ENCODE measurements at regions not wholly inside any gene's neighbourhood (a gene's known extent, or its start where the extent isn't known, plus 50 kb on each side); places are given as distances from the start of the nearest gene placed in this dataset.
"Not testable (repeated sequence)": the region's sequence is repeated elsewhere in the genome, so short reads cannot be mapped to it uniquely, and the experiment has no call there.

GRCh38 chr2:57402755-57403154 lies 643.9 kb upstream of the VRK2 start:
- no peak for DNase-seq (ENCODE audit: low read depth, low spot score)
- TF ChIP-seq CTCF (IDR thresholded peaks at IDR 0.05; ENCODE audit: low read depth, low read length) = no peak
- no peak overlapping the region for H3K4me3 ChIP-seq (ENCODE audit: low read depth, low read length)
- in situ Hi-C loops (cut with HindIII; ENCODE audit: low sequenced_read_pairs) = no loop called here

- TF ChIP-seq CTCF (IDR thresholded peaks at IDR 0.05; ENCODE audit: low read depth, low read length) = no peak
- no peak for DNase-seq (ENCODE audit: low read depth, low spot score)
- no peak overlapping the region for H3K4me3 ChIP-seq (ENCODE audit: low read depth, low read length)
- in situ Hi-C loops (cut with HindIII; ENCODE audit: low sequenced_read_pairs) = no loop called here
These were observed 638.8 kb upstream of the VRK2 start for GRCh38 chr2:57407772-57408201.

GRCh38 chr2:57408587-57408986 lies 638.0 kb upstream of the VRK2 start:
- no peak for DNase-seq (ENCODE audit: low read depth, low spot score)
- no peak overlapping the region for H3K4me3 ChIP-seq (ENCODE audit: low read depth, low read length)
- no peak for TF ChIP-seq CTCF (IDR thresholded peaks at IDR 0.05; ENCODE audit: low read depth, low read length)
- in situ Hi-C loops (cut with HindIII; ENCODE audit: low sequenced_read_pairs) = no loop called here

GRCh38 chr2:57417007-57417406 lies 629.6 kb upstream of the VRK2 start:
- no peak for TF ChIP-seq CTCF (IDR thresholded peaks at IDR 0.05; ENCODE audit: low read depth, low read length)
- in situ Hi-C loops (cut with HindIII; ENCODE audit: low sequenced_read_pairs) = no loop called here
- no peak for DNase-seq (ENCODE audit: low read depth, low spot score)
- no peak overlapping the region for H3K4me3 ChIP-seq (ENCODE audit: low read depth, low read length)

- DNase-seq (ENCODE audit: low read depth, low spot score); in situ Hi-C loops (cut with HindIII; ENCODE audit: low sequenced_read_pairs); H3K4me3 ChIP-seq (ENCODE audit: low read depth, low read length): not testable (repeated sequence)
These were observed 627.7 kb upstream of the VRK2 start for GRCh38 chr2:57418859-57419346.

GRCh38 chr2:57429831-57430230 lies 616.8 kb upstream of the VRK2 start:
- H3K4me3 ChIP-seq (ENCODE audit: low read depth, low read length) = no peak overlapping the region
- DNase-seq (ENCODE audit: low read depth, low spot score) = no peak
- TF ChIP-seq CTCF (IDR thresholded peaks at IDR 0.05; ENCODE audit: low read depth, low read length) = no peak
- in situ Hi-C loops (cut with HindIII; ENCODE audit: low sequenced_read_pairs) = no loop called here

GRCh38 chr2:57432528-57432927 lies 614.1 kb upstream of the VRK2 start:
- DNase-seq (ENCODE audit: low read depth, low spot score) = no peak
- no peak for TF ChIP-seq CTCF (IDR thresholded peaks at IDR 0.05; ENCODE audit: low read depth, low read length)
- no peak overlapping the region for H3K4me3 ChIP-seq (ENCODE audit: low read depth, low read length)
- in situ Hi-C loops (cut with HindIII; ENCODE audit: low sequenced_read_pairs) = no loop called here

All from astrocyte of the spinal cord (primary cell).